ENCODE measurements at regions not wholly inside any gene's neighbourhood (a gene's known extent, or its start where the extent isn't known, plus 50 kb on each side); places are given as distances from the start of the nearest gene placed in this dataset.

GRCh38 chr2:74041726-74042125 is 57.0 kb downstream of the TET3 start:
- Mint-ChIP-seq H3K4me1 (peaks cover 73% of the 10 kb centered on the region), H3K27me3 (no peaks in the 10 kb centered on the region), H3K9me3 (no peaks in the 10 kb centered on the region), H3K27ac (no peak overlapping the region), H3K4me3 (no peak overlapping the region), H3K36me3 (ENCODE audit: low read depth) (peaks cover 18% of the 10 kb centered on the region)
- DNase-seq (no peak), ATAC-seq (ENCODE audit: low read depth) (no peak)
- CTCF ChIA-PET, result no interaction called here
- POLR2A ChIA-PET, result interaction anchor here (2.4 kb wide), 1 partner anchor 10 kb away, joined by 6 read pairs; no protein-coding TSS in a partner anchor
- TF ChIP-seq CTCF (IDR thresholded peaks at IDR 0.05), result no peak
- intact Hi-C loops (cut with micrococcal nuclease), result no loop called here

- H3K27ac Mint-ChIP-seq, result peak overlapping the region; percentile 6
- ChIA-PET POLR2A (interaction anchor here (2.4 kb wide), 1 partner anchor 10 kb away, joined by 6 read pairs; no protein-coding TSS in a partner anchor), CTCF (no interaction called here)
- H3K9me3 Mint-ChIP-seq, result no peaks in the 10 kb centered on the region
- TF ChIP-seq CTCF (IDR thresholded peaks at IDR 0.05), result no peak
- DNase-seq (no peak), ATAC-seq (ENCODE audit: low read depth) (no peak)
- peaks cover 27% of the 10 kb centered on the region for H3K36me3 Mint-ChIP-seq (ENCODE audit: low read depth)
- H3K4me1 Mint-ChIP-seq, result peaks cover 64% of the 10 kb centered on the region
- H3K4me3 Mint-ChIP-seq, result no peak overlapping the region
- no peaks in the 10 kb centered on the region for H3K27me3 Mint-ChIP-seq
- intact Hi-C loops (cut with micrococcal nuclease), result no loop called here
These were observed 57.9 kb downstream of the TET3 start for GRCh38 chr2:74042606-74043005.

GRCh38 chr2:74043345-74044329 is 58.9 kb downstream of the TET3 start:
- DNase-seq, result no peak
- no peaks in the 10 kb centered on the region for H3K27me3 Mint-ChIP-seq
- no peak overlapping the region for H3K27ac Mint-ChIP-seq
- ChIA-PET CTCF (no interaction called here), POLR2A (interaction anchor here (2.4 kb wide), 1 partner anchor 11 kb away, joined by 6 read pairs; no protein-coding TSS in a partner anchor)
- intact Hi-C loops (cut with micrococcal nuclease), result no loop called here
- peaks cover 54% of the 10 kb centered on the region for H3K4me1 Mint-ChIP-seq
- no peak overlapping the region for H3K4me3 Mint-ChIP-seq
- TF ChIP-seq CTCF (IDR thresholded peaks at IDR 0.05), result no peak
- peaks cover 37% of the 10 kb centered on the region for H3K36me3 Mint-ChIP-seq (ENCODE audit: low read depth)
- ATAC-seq (ENCODE audit: low read depth), result no peak
- no peaks in the 10 kb centered on the region for H3K9me3 Mint-ChIP-seq

GRCh38 chr2:74044999-74045398 is 60.3 kb downstream of the TET3 start:
- H3K9me3 Mint-ChIP-seq, result no peaks in the 10 kb centered on the region
- DNase-seq (no peak), ATAC-seq (ENCODE audit: low read depth) (no peak)
- no peak overlapping the region for H3K27ac Mint-ChIP-seq
- intact Hi-C loops (cut with micrococcal nuclease), result no loop called here
- peaks cover 45% of the 10 kb centered on the region for H3K4me1 Mint-ChIP-seq
- no peak for TF ChIP-seq CTCF (IDR thresholded peaks at IDR 0.05)
- peaks cover 48% of the 10 kb centered on the region for H3K36me3 Mint-ChIP-seq (ENCODE audit: low read depth)
- POLR2A ChIA-PET, result no interaction called here
- CTCF ChIA-PET, result no interaction called here
- no peak overlapping the region for H3K4me3 Mint-ChIP-seq
- H3K27me3 Mint-ChIP-seq, result no peaks in the 10 kb centered on the region

GRCh38 chr2:74045454-74045853 is 60.7 kb downstream of the TET3 start:
- no peak overlapping the region for H3K27ac Mint-ChIP-seq
- CTCF ChIA-PET, result no interaction called here

More at GRCh38 chr2:74045454-74045853, 60.7 kb downstream of the TET3 start:
- intact Hi-C loops (cut with micrococcal nuclease), result no loop called here
- Mint-ChIP-seq H3K27me3 (no peaks in the 10 kb centered on the region), H3K4me3 (no peak overlapping the region), H3K36me3 (ENCODE audit: low read depth) (peaks cover 47% of the 10 kb centered on the region), H3K9me3 (no peaks in the 10 kb centered on the region), H3K4me1 (peaks cover 41% of the 10 kb centered on the region)
- DNase-seq, result no peak
- POLR2A ChIA-PET, result no interaction called here
- no peak for ATAC-seq (ENCODE audit: low read depth)
- TF ChIP-seq CTCF (IDR thresholded peaks at IDR 0.05), result no peak

Data from activated B cell treated with CpG ODN at 0.5 μM for 24 hours (primary cell).